ENCODE measurements at regions not wholly inside any gene's neighbourhood (a gene's known extent, or its start where the extent isn't known, plus 50 kb on each side); places are given as distances from the start of the nearest gene placed in this dataset.

GRCh38 chr2:220579452-220579851 is 952.0 kb downstream of the SLC4A3 start:
- no peak for TF ChIP-seq CTCF (IDR thresholded peaks at IDR 0.05 in 8 of 11, conservative IDR thresholded peaks at IDR 0.05 in 3 of 11)
- no peak for TF ChIP-seq POLR2AphosphoS5 (IDR thresholded peaks at IDR 0.05)
